ENCODE measurements at regions not wholly inside any gene's neighbourhood (a gene's known extent, or its start where the extent isn't known, plus 50 kb on each side); places are given as distances from the start of the nearest gene placed in this dataset.

- Histone ChIP-seq H3K27me3 (replicated peaks in 1 of 7) (no peaks in the 10 kb centered on the region), H3K4me3 (no peak overlapping the region), H3K9me3 (no peaks in the 10 kb centered on the region), H3K27ac (no peak overlapping the region), H3K36me3 (no peaks in the 10 kb centered on the region), H3K4me1 (no peaks in the 10 kb centered on the region)
- no peak for DNase-seq
- 73 to 86% (median 74%) methylated on average over 6 of the region's 6 CpGs for WGBS, 5 donors
- intact Hi-C loops (cut with DNase I; ENCODE audit: low total_unique reads), result no loop called here
- TF ChIP-seq POLR2AphosphoS5 (IDR thresholded peaks at IDR 0.05) (no peak), CTCF (IDR thresholded peaks at IDR 0.05 in 8 of 11, conservative IDR thresholded peaks at IDR 0.05 in 3 of 11) (no peak), POLR2A (IDR thresholded peaks at IDR 0.05) (no peak)
Measured at GRCh38 chr10:130664526-130664925, 528.3 kb downstream of the GLRX3 start.

DNA sequence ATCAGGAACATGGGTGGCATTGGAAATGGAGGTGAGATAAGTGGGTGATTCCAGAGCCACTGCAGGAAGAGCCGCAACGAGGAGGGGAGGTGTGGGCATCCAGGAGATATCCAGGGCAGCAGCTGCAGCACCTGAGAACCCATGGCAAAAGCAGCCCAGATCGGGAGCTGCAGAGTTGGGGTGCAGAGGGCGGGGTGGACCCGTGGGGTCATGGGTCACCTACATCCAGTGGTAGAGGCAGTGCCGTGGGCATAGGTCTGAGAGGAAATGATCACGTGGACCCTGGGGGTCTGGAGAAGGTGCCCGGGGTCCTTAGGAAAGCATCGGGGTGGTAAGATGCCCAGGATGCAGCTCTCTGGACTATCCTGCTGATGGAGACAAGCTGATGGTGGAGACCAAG is 530.0 kb downstream of the GLRX3 start:
- Histone ChIP-seq H3K4me3 (no peak overlapping the region), H3K9me3 (peaks cover 0 to under 1% (median 0%) of the 10 kb centered on the region in 8 donors), H3K27me3 (replicated peaks in 1 of 7) (no peaks in the 10 kb centered on the region), H3K4me1 (no peaks in the 10 kb centered on the region), H3K27ac (no peak overlapping the region), H3K36me3 (no peaks in the 10 kb centered on the region)
- no peak for DNase-seq
- no peak for TF ChIP-seq POLR2AphosphoS5 (IDR thresholded peaks at IDR 0.05)
- no peak for TF ChIP-seq POLR2A (IDR thresholded peaks at IDR 0.05)
- no peak for TF ChIP-seq CTCF (IDR thresholded peaks at IDR 0.05 in 8 of 11, conservative IDR thresholded peaks at IDR 0.05 in 3 of 11)
- 85 to 91% (median 90%) methylated on average over 9 of the region's 9 CpGs for WGBS, 5 donors
- intact Hi-C loops (cut with DNase I; ENCODE audit: low total_unique reads), result no loop called here

DNA sequence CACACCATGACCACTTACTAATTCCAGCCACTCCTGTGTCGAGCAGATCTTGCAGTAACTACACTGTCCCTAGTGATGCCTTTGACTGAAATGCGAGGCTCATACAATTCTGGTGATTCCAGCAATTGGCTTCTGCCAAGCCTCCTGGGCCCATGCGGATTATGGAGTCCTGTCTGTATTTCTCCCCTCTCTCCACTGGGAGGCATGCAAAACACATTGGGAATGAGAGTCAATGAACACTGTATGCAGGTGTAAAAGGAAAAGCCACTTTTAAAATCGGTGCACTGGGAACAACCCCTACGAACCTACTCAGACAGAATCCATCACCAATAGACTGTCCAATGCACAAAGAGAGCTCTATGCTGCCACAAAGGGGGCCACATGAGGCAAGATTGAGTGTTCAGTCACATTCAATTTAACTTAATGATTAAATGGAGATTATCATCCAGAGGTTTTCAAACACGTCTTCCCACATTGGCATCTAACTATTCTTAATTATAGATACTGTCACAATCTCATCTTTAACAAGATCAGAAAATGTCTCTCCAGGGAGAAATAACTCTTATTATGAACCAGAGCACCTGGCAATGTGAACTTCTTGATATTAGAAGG is 550.6 kb downstream of the GLRX3 start:
- TF ChIP-seq CTCF (IDR thresholded peaks at IDR 0.05 in 8 of 11, conservative IDR thresholded peaks at IDR 0.05 in 3 of 11) (peak in 4 of 11 experiments; percentile 21 to 34 (median 28)), POLR2AphosphoS5 (IDR thresholded peaks at IDR 0.05) (no peak)
- intact Hi-C loops (cut with DNase I; ENCODE audit: low total_unique reads), result no loop called here
- Histone ChIP-seq H3K4me3 (no peak overlapping the region), H3K27ac (no peak overlapping the region), H3K4me1 (peaks cover 0 to 4% (median 0%) of the 10 kb centered on the region in 6 donors), H3K27me3 (replicated peaks in 1 of 7) (no peaks in the 10 kb centered on the region), H3K36me3 (no peaks in the 10 kb centered on the region), H3K9me3 (peaks cover 0 to 19% (median 15%) of the 10 kb centered on the region in 8 donors)
- 33 to 52% (median 45%) methylated on average over 6 of the region's 6 CpGs for WGBS, 5 donors
- no peak for DNase-seq

DNA sequence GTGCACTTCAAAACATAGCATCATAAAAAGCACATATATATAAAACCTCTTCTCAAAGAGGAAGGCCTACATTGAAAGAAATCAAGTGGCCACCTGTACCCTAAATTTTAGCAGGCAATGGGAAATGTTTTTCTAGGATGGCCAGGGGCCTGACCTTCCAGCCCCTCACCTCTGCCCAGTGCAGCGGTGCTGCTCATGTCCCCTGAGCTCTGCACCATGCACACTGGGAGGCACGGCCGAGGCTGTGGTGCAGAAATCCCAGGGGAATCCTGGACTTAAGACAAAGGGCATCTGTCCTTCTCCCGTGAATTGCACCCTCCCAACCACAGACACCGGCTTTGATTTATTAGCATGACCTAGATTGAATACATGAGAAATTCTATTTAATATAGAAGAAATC is 551.4 kb downstream of the GLRX3 start:
- 62 to 88% (median 77%) methylated on average over 5 of the region's 5 CpGs for WGBS, 5 donors
- no peaks in the 10 kb centered on the region for H3K27me3 ChIP-seq (replicated peaks in 1 of 7)
- no peak for DNase-seq
- peaks cover 0 to 19% (median 15%) of the 10 kb centered on the region in 8 donors for H3K9me3 ChIP-seq
- TF ChIP-seq POLR2A (IDR thresholded peaks at IDR 0.05) (no peak), CTCF (IDR thresholded peaks at IDR 0.05 in 8 of 11, conservative IDR thresholded peaks at IDR 0.05 in 3 of 11) (no peak), POLR2AphosphoS5 (IDR thresholded peaks at IDR 0.05) (no peak)
- H3K27ac ChIP-seq, result no peak overlapping the region
- no peaks in the 10 kb centered on the region for H3K36me3 ChIP-seq
- peaks cover 0 to 4% (median 0%) of the 10 kb centered on the region in 6 donors for H3K4me1 ChIP-seq
- intact Hi-C loops (cut with DNase I; ENCODE audit: low total_unique reads), result no loop called here
- H3K4me3 ChIP-seq, result no peak overlapping the region
